Gastroesophageal sphincter (tissue), 3 donors: ENCODE measurements at regions not wholly inside any gene's neighbourhood (a gene's known extent, or its start where the extent isn't known, plus 50 kb on each side); places are given as distances from the start of the nearest gene placed in this dataset.

ENCODE experiments used
- EP300 ChIP-seq: sonication (generic); formaldehyde crosslinking; IDR thresholded peaks from one replicate; pipeline ENCODE4 v1.6.1; 2017; ENCODE audit warnings: antibody characterized with exemption, mild to moderate bottlenecking
- POLR2A ChIP-seq, 2 donors: fragments of 450-650 bp; IDR thresholded peaks; one replicate each; pipeline ENCODE4 v1.6.1; 2017; ENCODE audit warnings: antibody characterized with exemption in 2 of 2, mild to moderate bottlenecking in 2 of 2, moderate library complexity in 1 of 2
- TF ChIP-seq, protein P1 (sequence below), 4 experiments: fragments of 200-600 bp in 2 of 4; fragments of 450-650 bp in 2 of 4; sonication (generic) in 1 of 4; IDR thresholded peaks; one replicate each; pipeline ENCODE4 v1.5.1; 2017 to 2019; ENCODE audit warnings: antibody characterized with exemption in 4 of 4, mild to moderate bottlenecking in 2 of 4, moderate library complexity in 2 of 4

DNA sequence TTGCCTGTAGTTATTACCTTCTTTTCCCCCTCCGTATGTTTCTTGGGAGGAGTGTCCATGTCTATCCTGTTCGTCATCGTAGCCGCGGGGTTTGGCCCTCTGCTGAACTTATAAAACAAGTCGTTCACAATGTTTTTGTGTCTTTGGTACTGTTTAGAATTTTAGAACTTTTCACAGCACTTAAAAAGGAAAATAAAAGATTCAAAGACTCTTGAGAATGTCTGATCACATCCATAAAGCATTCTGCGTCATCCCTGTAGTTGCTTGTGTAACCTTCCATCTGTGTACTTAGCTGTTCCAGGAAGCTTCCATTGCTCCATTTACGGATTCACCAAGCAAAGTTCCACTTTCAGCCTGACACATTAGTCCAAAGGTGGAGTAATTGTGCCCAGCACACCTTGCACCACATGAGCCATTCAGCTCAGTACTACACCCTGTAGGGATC, 677.1 kb upstream of the NR2F2 start:
- TF ChIP-seq, protein P1, sequence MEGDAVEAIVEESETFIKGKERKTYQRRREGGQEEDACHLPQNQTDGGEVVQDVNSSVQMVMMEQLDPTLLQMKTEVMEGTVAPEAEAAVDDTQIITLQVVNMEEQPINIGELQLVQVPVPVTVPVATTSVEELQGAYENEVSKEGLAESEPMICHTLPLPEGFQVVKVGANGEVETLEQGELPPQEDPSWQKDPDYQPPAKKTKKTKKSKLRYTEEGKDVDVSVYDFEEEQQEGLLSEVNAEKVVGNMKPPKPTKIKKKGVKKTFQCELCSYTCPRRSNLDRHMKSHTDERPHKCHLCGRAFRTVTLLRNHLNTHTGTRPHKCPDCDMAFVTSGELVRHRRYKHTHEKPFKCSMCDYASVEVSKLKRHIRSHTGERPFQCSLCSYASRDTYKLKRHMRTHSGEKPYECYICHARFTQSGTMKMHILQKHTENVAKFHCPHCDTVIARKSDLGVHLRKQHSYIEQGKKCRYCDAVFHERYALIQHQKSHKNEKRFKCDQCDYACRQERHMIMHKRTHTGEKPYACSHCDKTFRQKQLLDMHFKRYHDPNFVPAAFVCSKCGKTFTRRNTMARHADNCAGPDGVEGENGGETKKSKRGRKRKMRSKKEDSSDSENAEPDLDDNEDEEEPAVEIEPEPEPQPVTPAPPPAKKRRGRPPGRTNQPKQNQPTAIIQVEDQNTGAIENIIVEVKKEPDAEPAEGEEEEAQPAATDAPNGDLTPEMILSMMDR (IDR thresholded peaks at IDR 0.05), result no peak
- TF ChIP-seq EP300 (no peak), POLR2A (IDR thresholded peaks at IDR 0.05) (no peak)
